NCI-H82 treated with DMSO at 0.1 percent for 48 hours (cell line): ENCODE measurements at regions not wholly inside any gene's neighbourhood (a gene's known extent, or its start where the extent isn't known, plus 50 kb on each side); places are given as distances from the start of the nearest gene placed in this dataset.

Experiments
- DNase-seq: peaks from one replicate; lab custom pipeline; 2025; ENCODE audit not compliant: unreplicated experiment; lab: John Stamatoyannopoulos, UW

DNA sequence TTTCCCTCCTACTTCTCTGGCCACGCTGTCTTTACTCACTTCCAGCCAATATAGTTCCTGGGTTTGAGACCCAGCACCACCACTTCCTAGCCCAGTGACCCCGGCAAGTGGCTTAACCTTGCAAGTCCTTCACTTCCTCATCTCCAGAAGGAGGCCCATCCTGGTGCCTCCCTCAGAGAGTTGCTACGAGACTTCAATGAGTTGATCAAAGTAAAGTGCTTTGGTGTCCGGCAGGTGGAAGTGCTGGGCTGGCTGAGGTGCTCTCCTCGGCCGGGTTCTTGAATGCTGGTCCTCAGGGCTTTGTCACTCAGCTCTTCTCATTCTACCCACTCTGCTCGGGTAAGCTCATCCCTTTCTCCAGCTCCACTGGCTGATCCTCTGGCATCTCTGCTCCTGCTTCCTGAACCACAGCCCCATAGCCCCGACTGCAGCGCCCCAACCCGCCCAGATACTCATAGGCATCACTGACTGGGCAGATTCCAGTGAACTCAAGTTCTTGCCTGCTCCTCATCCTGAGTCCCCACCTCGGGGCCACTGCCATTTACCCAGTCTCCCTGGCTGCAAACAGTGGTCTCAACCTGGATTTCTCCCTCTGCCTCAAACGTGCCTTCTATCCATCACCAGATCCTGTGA lies 75.8 kb upstream of the WNT4 start:
- no peak for DNase-seq

- no peak for DNase-seq
Measured at GRCh38 chr1:22221233-22221780, 78.4 kb upstream of the WNT4 start.

DNA sequence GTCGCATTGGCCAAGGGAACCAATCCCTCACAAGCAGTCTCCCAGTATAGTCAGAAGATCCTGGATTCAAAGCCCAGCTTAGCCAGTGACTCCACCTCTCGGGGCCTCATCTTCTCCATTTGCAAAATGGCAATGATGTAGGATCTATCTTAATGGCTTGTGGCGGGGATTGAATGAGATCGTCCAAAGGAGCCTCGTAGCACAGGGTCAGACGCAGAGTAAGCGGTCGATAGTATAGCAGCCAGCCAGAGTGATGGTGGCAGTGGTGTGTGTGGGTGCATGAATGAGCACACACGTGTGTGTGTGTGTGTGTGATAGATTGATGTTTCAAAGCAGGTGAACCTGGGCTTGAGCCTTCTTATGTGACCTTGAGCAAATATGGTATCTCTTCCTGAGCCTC lies 79.8 kb upstream of the WNT4 start:
- DNase-seq: no peak

- DNase-seq: no peak
Measured at GRCh38 chr1:22223176-22223575, 80.3 kb upstream of the WNT4 start.

GRCh38 chr1:22224091-22224490 lies 81.2 kb upstream of the WNT4 start:
- DNase-seq: no peak

DNA sequence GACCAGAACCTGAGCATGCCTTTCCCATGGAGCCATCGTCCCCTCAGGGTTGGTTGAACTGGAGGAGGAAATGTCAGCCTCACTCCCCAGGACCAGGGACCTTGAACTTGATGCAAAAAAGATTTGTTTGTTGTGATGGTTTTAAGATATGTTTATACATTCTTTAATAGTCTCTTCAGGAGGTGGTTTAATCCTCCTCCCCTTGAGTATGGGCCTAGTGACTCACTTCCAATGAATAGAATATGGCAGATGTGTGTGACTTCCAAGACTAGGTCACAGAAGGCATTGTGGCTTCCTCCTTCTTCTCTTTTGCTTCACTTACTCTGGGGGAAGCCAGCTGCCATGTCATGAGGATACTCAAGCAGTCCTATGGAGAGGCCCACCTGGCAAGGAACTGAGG lies 81.7 kb upstream of the WNT4 start:
- no peak for DNase-seq

DNA sequence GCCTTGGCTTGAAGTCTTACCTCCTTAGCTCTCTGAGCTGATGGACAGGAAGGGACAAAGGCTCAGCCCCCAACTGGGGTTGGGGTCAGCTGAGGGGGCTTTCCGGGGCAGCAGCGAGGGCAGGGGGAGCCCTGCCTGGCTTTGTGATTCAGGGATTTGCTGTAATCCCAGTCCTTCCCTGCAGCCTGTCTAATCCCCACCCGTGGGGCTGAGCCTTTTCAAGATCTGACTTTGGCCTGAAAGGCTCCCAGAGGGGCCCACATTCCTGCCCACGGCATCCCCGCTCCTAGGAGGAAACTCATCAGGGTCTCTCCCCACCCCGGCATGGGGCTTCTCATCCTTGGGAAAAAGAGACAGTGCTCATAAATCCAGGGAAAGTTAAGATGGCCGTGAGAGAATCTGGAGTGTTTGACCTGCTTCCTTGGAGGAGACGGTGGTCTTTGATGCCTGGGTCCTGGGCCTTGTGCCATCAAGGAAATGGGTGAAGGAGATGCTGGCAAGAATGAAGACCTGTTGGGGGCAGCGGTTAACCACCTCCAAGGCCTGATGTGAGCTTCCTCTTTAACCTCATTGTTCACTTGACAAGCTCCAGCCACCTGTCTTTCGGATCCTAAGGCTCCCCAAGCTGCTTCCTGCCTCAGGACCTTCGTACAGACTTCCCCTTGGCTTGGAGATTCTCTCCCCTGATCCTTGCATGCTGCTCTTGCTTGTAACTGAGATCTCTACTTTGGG lies 83.1 kb upstream of the WNT4 start:
- peak; percentile 29 for DNase-seq

- no peak for DNase-seq
Measured at GRCh38 chr1:22228074-22228473, 85.2 kb upstream of the WNT4 start.

- no peak for DNase-seq
Measured at GRCh38 chr1:22228505-22228911, 85.6 kb upstream of the WNT4 start.

GRCh38 chr1:22229379-22229778 lies 86.5 kb upstream of the WNT4 start:
- DNase-seq: no peak

GRCh38 chr1:22231068-22231593 lies 88.2 kb upstream of the WNT4 start:
- DNase-seq: no peak

GRCh38 chr1:22231995-22232690 lies 89.2 kb upstream of the WNT4 start:
- DNase-seq: no peak

DNA sequence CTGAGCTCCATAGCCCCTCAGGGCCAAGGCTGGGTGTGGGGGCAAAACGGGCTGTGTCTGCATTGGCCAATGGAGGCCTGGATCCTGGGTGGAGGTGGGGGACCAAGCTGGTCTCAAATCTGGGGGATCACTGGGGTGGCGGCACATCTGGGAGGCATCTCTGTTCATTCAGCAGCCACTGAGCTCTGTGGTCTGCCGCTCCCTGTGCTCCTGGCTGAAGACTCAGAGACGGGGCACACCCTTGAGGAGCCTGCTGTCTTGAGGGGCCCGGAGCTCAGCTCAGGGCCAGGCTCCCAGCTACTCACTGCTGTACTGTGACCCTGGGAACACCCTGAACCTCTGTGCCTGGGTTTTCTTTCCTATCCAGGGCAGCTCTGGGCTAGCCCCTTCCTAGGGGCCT lies 90.3 kb upstream of the WNT4 start:
- DNase-seq: no peak

DNA sequence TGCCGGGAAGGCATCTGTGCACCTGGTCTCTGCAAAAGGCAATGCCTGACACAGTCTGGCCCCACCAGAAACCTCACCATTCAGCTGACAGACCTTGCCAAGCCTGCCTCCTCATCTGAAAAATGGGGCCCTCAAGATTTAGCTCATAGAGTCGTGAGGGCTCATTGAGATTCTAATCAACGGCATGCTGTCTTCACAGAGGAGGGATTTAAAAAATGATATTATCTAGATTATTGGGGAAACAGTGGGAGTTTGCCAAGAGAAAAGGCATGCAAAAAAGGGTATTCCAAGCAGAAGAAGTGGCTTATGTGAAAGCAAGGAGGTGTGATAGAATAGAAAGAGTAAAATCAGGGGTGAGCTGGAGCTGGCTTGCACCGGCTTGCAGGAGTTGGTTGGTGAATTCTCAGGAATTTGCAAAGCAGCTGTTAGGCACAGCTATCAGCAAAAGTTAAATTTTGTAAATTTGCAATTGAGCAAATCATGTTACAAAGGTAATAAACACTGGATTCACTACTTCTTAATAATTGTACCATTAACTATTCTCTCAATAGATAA lies 91.7 kb upstream of the WNT4 start:
- DNase-seq: no peak

- DNase-seq: no peak
Measured at GRCh38 chr1:22236166-22236565, 93.3 kb upstream of the WNT4 start.

- peak; percentile 7 for DNase-seq
Measured at GRCh38 chr1:22236900-22237299, 94.0 kb upstream of the WNT4 start.

DNA sequence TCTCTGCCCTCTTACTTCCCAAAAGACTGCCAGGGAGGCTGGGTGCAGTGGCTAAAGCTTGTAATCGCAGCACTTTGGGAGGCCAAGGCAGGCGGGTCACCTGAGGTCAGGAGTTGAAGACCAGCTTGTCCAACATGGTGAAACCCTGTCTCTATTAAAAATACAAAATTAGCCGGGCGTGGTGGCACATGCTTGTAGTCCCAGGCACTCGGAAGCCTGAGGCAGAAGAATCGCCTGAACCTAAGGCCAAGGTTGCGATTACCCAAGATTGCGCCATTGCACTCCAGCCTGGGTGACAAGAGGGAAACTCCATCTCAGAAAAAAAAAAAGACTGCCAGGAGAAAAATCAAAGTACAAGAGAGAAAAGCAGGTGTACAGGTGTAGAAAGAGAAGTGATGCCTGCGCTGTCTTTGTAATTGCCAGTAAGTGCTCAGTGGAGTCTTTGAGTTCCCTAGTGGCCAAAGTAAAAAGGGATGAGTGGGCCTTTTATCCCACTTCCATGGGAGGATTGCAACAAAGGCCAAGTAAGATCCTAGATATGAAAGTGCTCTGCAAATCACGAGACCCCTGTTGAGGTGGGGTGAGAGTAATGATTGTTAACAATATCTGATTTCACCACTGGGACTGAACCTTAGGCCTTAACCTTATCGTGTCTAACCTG lies 94.7 kb upstream of the WNT4 start:
- no peak for DNase-seq

GRCh38 chr1:22238356-22239224 lies 95.7 kb upstream of the WNT4 start:
- DNase-seq: no peak

- no peak for DNase-seq
Measured at GRCh38 chr1:22239378-22239777, 96.5 kb upstream of the WNT4 start.

DNA sequence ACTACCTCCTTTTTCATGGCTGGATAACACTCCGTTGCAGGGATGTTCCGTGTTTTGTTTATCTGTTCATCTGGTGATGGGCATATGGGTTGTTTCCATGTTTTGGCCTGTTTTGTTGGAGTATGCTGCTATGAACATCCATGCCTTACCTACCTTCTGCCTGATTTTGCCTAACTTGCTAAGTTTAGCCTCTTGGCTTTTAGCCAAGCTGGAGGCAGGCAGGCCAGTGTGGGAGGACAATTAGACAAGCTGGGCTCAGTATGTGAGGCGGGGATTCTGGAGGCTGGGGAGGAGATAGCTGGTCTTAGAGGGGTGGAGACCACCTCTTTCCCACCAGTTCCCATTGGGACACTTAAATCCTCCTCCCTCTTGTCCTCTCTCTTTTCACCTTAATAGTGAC lies 98.4 kb upstream of the WNT4 start:
- DNase-seq: no peak
